A549 (cell line): ENCODE measurements at regions not wholly inside any gene's neighbourhood (a gene's known extent, or its start where the extent isn't known, plus 50 kb on each side); places are given as distances from the start of the nearest gene placed in this dataset.

Source experiments
- ATAC-seq, 2 experiments: fragments of 200-7000 bp in 1 of 2; fragments of >200 bp in 1 of 2; cut with Nextera tagmentation in 1 of 2; cut with Tn5 transposase in 1 of 2; 3 replicates each; pipeline versions ENCODE4 v1.8.0 to v1.9.1; 2018 to 2020; ENCODE audit warnings: mild to moderate bottlenecking in 1 of 2, moderate library complexity in 1 of 2
- CTCF ChIA-PET: fragments of 300-600 bp; sonication (Branson Sonifier 250); formaldehyde crosslinking; extraction: SDS; loops from one replicate; lab custom pipeline; 2021; ENCODE audit warnings: antibody characterized with exemption, inconsistent platforms; lab: Yijun Ruan, JAX
- POLR2A ChIA-PET: fragments of 350-600 bp; formaldehyde crosslinking; extraction: SDS; loops from one replicate; lab custom pipeline; 2021; ENCODE audit warnings: antibody characterized with exemption, inconsistent platforms; lab: Yijun Ruan, JAX
- DNase-seq, 2 experiments: peaks; one replicate each; pipeline versions ENCODE4 v3.0.0 to v3.0.0-alpha.2; 2011 to 2016; ENCODE audit warnings: low read depth in 1 of 2, low spot score in 1 of 2
- FAIRE-seq: peaks from 2 replicates; lab custom pipeline; 2011; peaks lifted over from hg19 to GRCh38; lab: Jason Lieb, UNC
- H3K27ac ChIP-seq, 2 experiments: fragments of >200 bp; sonication (Bioruptor Twin); formaldehyde crosslinking; 3 replicates each; pipeline ENCODE4 v1.5.1; 2016 to 2017
- H3K4me1 ChIP-seq: fragments of >200 bp; sonication (Bioruptor Twin); formaldehyde crosslinking; 3 replicates; pipeline ENCODE4 v1.6.1; 2016
- H3K4me2 ChIP-seq: fragments of >200 bp; sonication (Bioruptor Twin); formaldehyde crosslinking; 3 replicates; pipeline ENCODE4 v1.6.1; 2016
- H3K4me3 ChIP-seq: fragments of >200 bp; sonication (Bioruptor Twin); formaldehyde crosslinking; 3 replicates; pipeline ENCODE4 v1.5.1; 2016
- H3K9me3 ChIP-seq: fragments of >200 bp; sonication (Bioruptor Twin); formaldehyde crosslinking; 3 replicates; pipeline ENCODE4 v1.6.1; 2016
- CHD2 ChIP-seq: fragments of 150-350 bp; IDR thresholded peaks from 2 replicates; pipeline ENCODE4 v1.6.1; 2014; ENCODE audit warnings: low read length; ENCODE audit not compliant: partially characterized antibody
- EP300 ChIP-seq, 2 experiments: fragments of >200 bp; sonication (Bioruptor Twin); formaldehyde crosslinking; IDR thresholded peaks; 2 replicates in 1 of 2; 3 replicates in 1 of 2; pipeline ENCODE4 v1.6.1; 2016 to 2017
- HEYL ChIP-seq: fragments of 250-450 bp; sonication (Bioruptor Pico); IDR thresholded peaks from 2 replicates; pipeline ENCODE4 v1.8.0; 2021; ENCODE audit warnings: mild to moderate bottlenecking, moderate library complexity
- HMGXB4 ChIP-seq: fragments of 250-450 bp; sonication (Bioruptor Pico); IDR thresholded peaks from 2 replicates; pipeline ENCODE4 v1.5.0; 2021; ENCODE audit warnings: mild to moderate bottlenecking, moderate library complexity, borderline replicate concordance
- HOXB13 ChIP-seq: fragments of 250-450 bp; sonication (Bioruptor Pico); IDR thresholded peaks from 2 replicates; pipeline ENCODE4 v1.5.0; 2020; ENCODE audit warnings: low read depth, mild to moderate bottlenecking, moderate library complexity
- HOXB5 ChIP-seq: fragments of 250-450 bp; sonication (Bioruptor Pico); IDR thresholded peaks from 2 replicates; pipeline ENCODE4 v1.5.0; 2020; ENCODE audit warnings: mild to moderate bottlenecking, moderate library complexity
- JUN ChIP-seq, 2 experiments: fragments of >200 bp; sonication (Bioruptor Twin); formaldehyde crosslinking; IDR thresholded peaks; 2 replicates in 1 of 2; 3 replicates in 1 of 2; pipeline ENCODE4 v1.6.1; 2016 to 2017
- JUNB ChIP-seq: fragments of >200 bp; sonication (Bioruptor Twin); formaldehyde crosslinking; IDR thresholded peaks from 2 replicates; pipeline ENCODE4 v1.6.1; 2016
- MYC ChIP-seq: IDR thresholded peaks from 2 replicates; pipeline ENCODE4 v1.6.1; 2012; ENCODE audit warnings: mild to moderate bottlenecking, inconsistent platforms, low read length, improper control_type of control experiment, borderline replicate concordance
- RARB ChIP-seq: fragments of 250-450 bp; sonication (Bioruptor Pico); IDR thresholded peaks from 2 replicates; pipeline ENCODE4 v1.8.0; 2021; ENCODE audit warnings: mild to moderate bottlenecking, moderate library complexity
- RCOR1 ChIP-seq: fragments of 150-350 bp; IDR thresholded peaks from 2 replicates; pipeline ENCODE4 v1.6.1; 2014; ENCODE audit warnings: antibody characterized with exemption, low read length, low read depth
- REST ChIP-seq: fragments of 200-600 bp; sonication (generic); IDR thresholded peaks from 2 replicates; pipeline ENCODE4 v1.6.1; 2016; ENCODE audit warnings: antibody characterized with exemption, mild to moderate bottlenecking, moderate library complexity
- SMC3 ChIP-seq: fragments of >200 bp; sonication (Bioruptor Twin); formaldehyde crosslinking; IDR thresholded peaks from 3 replicates; pipeline ENCODE4 v1.6.1; 2018; ENCODE audit warnings: inconsistent platforms
- TFCP2L1 ChIP-seq: fragments of 250-450 bp; sonication (Bioruptor Pico); IDR thresholded peaks from 2 replicates; pipeline ENCODE4 v1.5.0; 2021; ENCODE audit warnings: mild to moderate bottlenecking
- ZC3H11A ChIP-seq: fragments of 450-650 bp; IDR thresholded peaks from 2 replicates; pipeline ENCODE4 v1.6.1; 2014; ENCODE audit warnings: antibody characterized with exemption, mild to moderate bottlenecking
- ZNF302 ChIP-seq: fragments of 250-450 bp; sonication (Bioruptor Pico); IDR thresholded peaks from 2 replicates; pipeline ENCODE4 v1.9.0; 2021; ENCODE audit warnings: inconsistent platforms, mild to moderate bottlenecking, moderate library complexity
- WGBS: methylation state at CpG from one replicate; pipeline ENCODE4 v1.1.6; 2017; ENCODE audit errors: missing lambda C conversion rate; 5-methylcytosine and 5-hydroxymethylcytosine counted together
- TF ChIP-seq, protein P1 (sequence below): IDR thresholded peaks from 2 replicates; pipeline ENCODE4 v1.6.1; 2012
- TF ChIP-seq, protein P2 (sequence below): IDR thresholded peaks from 2 replicates; pipeline ENCODE4 v1.6.1; 2012
- TF ChIP-seq, protein P3 (sequence below): fragments of 150-350 bp; IDR thresholded peaks from 2 replicates; pipeline ENCODE4 v1.6.1; 2014; ENCODE audit warnings: low read depth, mild to moderate bottlenecking, low read length

- Histone ChIP-seq H3K9me3 (no peaks in the 10 kb centered on the region), H3K27ac (no peak overlapping the region), H3K4me2 (no peak overlapping the region), H3K4me1 (no peaks in the 10 kb centered on the region), H3K4me3 (no peak overlapping the region)
- FAIRE-seq = no peak
- no peak for ATAC-seq
- ChIA-PET POLR2A (no interaction called here), CTCF (interaction anchor here (0.6 kb wide), 1 partner anchor 613 kb away, joined by 3 read pairs; no protein-coding TSS in a partner anchor)
- DNase-seq = no peak
- TF ChIP-seq MYC = no peak
These were observed 273.0 kb upstream of the PLET1 start for GRCh38 chr11:112533682-112534081.

DNA sequence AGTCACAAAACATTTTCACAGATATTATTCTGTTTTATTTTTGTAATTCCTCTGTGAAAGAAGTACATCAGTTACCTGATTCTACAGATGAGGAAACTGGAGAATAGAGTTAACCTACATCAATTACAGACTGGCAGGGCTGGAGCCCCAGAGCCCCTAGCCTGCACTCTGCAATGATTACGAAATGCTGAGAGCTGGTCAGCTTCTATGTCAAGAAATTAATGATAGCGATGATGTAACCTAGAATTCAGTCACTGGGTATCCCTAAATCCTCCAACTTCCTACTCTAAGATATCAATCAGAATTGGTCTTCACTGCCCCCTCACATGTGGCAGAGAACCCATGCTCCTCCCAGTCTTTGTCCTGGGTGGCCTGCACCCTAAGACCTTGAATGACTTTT, 273.5 kb upstream of the PLET1 start:
- no peak for TF ChIP-seq JUNB
- TF ChIP-seq JUN (IDR thresholded peaks at IDR 0.05) = no peak
- TF ChIP-seq, protein P1, sequence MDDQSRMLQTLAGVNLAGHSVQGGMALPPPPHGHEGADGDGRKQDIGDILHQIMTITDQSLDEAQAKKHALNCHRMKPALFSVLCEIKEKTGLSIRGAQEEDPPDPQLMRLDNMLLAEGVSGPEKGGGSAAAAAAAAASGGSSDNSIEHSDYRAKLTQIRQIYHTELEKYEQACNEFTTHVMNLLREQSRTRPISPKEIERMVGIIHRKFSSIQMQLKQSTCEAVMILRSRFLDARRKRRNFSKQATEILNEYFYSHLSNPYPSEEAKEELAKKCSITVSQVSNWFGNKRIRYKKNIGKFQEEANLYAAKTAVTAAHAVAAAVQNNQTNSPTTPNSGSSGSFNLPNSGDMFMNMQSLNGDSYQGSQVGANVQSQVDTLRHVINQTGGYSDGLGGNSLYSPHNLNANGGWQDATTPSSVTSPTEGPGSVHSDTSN = no peak
- TF ChIP-seq REST = no peak
- TF ChIP-seq ZC3H11A = no peak
- no peak for TF ChIP-seq SMC3
- TF ChIP-seq ZNF302 (CRISPR knock-in tag) = no peak
- TF ChIP-seq CHD2 = no peak
- no peak for TF ChIP-seq HEYL
- TF ChIP-seq RARB = no peak
- TF ChIP-seq HMGXB4 (CRISPR knock-in tag) = no peak
- no peak for TF ChIP-seq EP300 (IDR thresholded peaks at IDR 0.05)
- TF ChIP-seq TFCP2L1 (CRISPR knock-in tag) = no peak
- TF ChIP-seq HOXB13 (CRISPR knock-in tag) = no peak
- no peak for TF ChIP-seq RCOR1
- TF ChIP-seq, protein P2, sequence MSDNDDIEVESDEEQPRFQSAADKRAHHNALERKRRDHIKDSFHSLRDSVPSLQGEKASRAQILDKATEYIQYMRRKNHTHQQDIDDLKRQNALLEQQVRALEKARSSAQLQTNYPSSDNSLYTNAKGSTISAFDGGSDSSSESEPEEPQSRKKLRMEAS = no peak
- TF ChIP-seq HOXB5 (CRISPR knock-in tag) = no peak
- TF ChIP-seq, protein P3, sequence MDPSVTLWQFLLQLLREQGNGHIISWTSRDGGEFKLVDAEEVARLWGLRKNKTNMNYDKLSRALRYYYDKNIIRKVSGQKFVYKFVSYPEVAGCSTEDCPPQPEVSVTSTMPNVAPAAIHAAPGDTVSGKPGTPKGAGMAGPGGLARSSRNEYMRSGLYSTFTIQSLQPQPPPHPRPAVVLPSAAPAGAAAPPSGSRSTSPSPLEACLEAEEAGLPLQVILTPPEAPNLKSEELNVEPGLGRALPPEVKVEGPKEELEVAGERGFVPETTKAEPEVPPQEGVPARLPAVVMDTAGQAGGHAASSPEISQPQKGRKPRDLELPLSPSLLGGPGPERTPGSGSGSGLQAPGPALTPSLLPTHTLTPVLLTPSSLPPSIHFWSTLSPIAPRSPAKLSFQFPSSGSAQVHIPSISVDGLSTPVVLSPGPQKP = no peak
- H3K4me1 ChIP-seq = no peaks in the 10 kb centered on the region
- H3K9me3 ChIP-seq = no peaks in the 10 kb centered on the region
- ATAC-seq (no peak), DNase-seq (no peak), FAIRE-seq (no peak)
- no peak overlapping the region for H3K4me3 ChIP-seq
- CTCF ChIA-PET = interaction anchor here (0.6 kb wide), 1 partner anchor 613 kb away, joined by 3 read pairs; no protein-coding TSS in a partner anchor
- POLR2A ChIA-PET = no interaction called here
- WGBS = 19% methylated on average over 2 of the region's 2 CpGs
- no peak overlapping the region for H3K4me2 ChIP-seq
- no peak overlapping the region for H3K27ac ChIP-seq
